Activated T-helper 1 cell treated with anti-CD3 and anti-CD28 coated beads, Interleukin-2, amount 50 U/mL, for 16 hours (primary cell): ENCODE measurements at regions not wholly inside any gene's neighbourhood (a gene's known extent, or its start where the extent isn't known, plus 50 kb on each side); places are given as distances from the start of the nearest gene placed in this dataset.

Experiments used
- DNase-seq, 2 donors: peaks; one replicate each; pipeline ENCODE4 v3.0.0-alpha.2; 2020; ENCODE audit warnings: low read depth in 1 of 2, low spot score in 1 of 2

- DNase-seq: no peak
Measured at GRCh38 chr18:78853341-78853740, 126.3 kb upstream of the SALL3 start.

GRCh38 chr18:78855188-78855587, 124.4 kb upstream of the SALL3 start:
- DNase-seq: no peak

- no peak for DNase-seq
Measured at GRCh38 chr18:78856569-78857313, 122.9 kb upstream of the SALL3 start.

GRCh38 chr18:78857314-78858150, 122.1 kb upstream of the SALL3 start:
- no peak for DNase-seq

- no peak for DNase-seq
Measured at GRCh38 chr18:78859686-78860085, 119.9 kb upstream of the SALL3 start.

- DNase-seq: no peak
Measured at GRCh38 chr18:78860117-78860516, 119.5 kb upstream of the SALL3 start.

GRCh38 chr18:78861116-78861515, 118.5 kb upstream of the SALL3 start:
- no peak for DNase-seq

- no peak for DNase-seq
Measured at GRCh38 chr18:78861706-78862105, 117.9 kb upstream of the SALL3 start.

- DNase-seq: no peak
Measured at GRCh38 chr18:78862395-78862794, 117.2 kb upstream of the SALL3 start.

- no peak for DNase-seq
Measured at GRCh38 chr18:78865056-78865598, 114.5 kb upstream of the SALL3 start.

- DNase-seq: no peak
Measured at GRCh38 chr18:78865771-78866310, 113.8 kb upstream of the SALL3 start.

GRCh38 chr18:78867131-78867530, 112.5 kb upstream of the SALL3 start:
- no peak for DNase-seq

GRCh38 chr18:78868330-78869316, 111.0 kb upstream of the SALL3 start:
- no peak for DNase-seq

GRCh38 chr18:78871618-78872017, 108.0 kb upstream of the SALL3 start:
- DNase-seq: no peak

GRCh38 chr18:78873926-78874500, 105.6 kb upstream of the SALL3 start:
- DNase-seq: no peak

- no peak for DNase-seq
Measured at GRCh38 chr18:78875016-78875777, 104.4 kb upstream of the SALL3 start.

GRCh38 chr18:78875778-78876650, 103.6 kb upstream of the SALL3 start:
- no peak for DNase-seq

GRCh38 chr18:78876868-78877267, 102.8 kb upstream of the SALL3 start:
- no peak for DNase-seq

- DNase-seq: no peak
Measured at GRCh38 chr18:78878335-78878734, 101.3 kb upstream of the SALL3 start.
